Fibroblast of pulmonary artery (primary cell): ENCODE measurements at regions not wholly inside any gene's neighbourhood (a gene's known extent, or its start where the extent isn't known, plus 50 kb on each side); places are given as distances from the start of the nearest gene placed in this dataset.

Experiments
- DNase-seq: peaks from one replicate; pipeline ENCODE4 v3.0.0-alpha.2; 2010; ENCODE audit warnings: low read depth
- H3K4me3 ChIP-seq: replicated peaks from 2 replicates; pipeline ENCODE4 v1.5.1; 2011; ENCODE audit warnings: low read depth, mild to moderate bottlenecking, control low read depth, low read length, moderate library complexity
- TF ChIP-seq, protein P1 (sequence below): IDR thresholded peaks from 2 replicates; pipeline ENCODE4 v1.5.1; 2011; ENCODE audit warnings: mild to moderate bottlenecking, control low read depth, low read length, inconsistent platforms; ENCODE audit errors: missing control alignments

DNA sequence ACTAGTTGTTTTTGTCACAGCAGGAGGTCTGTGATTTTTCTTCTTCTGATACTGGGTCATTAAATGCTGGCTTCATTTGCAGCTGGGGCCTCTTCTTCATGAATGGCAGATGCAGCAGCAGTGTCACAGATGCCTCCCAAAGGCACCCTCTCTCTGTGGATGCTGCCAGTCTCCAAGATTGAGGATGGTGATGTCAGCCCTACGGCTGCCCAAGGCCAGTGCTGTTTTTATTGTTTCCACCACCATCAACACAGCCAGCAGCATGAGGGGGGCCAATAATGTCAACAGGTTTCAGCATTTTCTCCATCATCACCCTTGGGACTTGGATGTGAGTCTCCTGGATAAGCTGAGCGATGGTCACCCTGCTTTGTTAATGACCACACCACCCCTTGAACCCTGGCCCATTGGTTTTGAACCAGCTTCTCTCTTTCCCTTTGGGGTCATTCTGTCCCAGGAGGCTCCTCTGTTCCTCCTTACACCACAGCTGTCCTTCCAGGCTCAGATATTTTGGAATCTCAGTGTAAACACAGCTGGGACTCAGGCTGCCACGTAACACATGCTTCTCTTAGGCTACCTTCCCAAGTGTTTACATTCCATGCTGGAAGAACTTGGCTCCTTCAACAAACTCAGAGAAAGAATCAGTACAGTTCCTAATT lies 151.7 kb upstream of the DDHD1 start:
- TF ChIP-seq, protein P1, sequence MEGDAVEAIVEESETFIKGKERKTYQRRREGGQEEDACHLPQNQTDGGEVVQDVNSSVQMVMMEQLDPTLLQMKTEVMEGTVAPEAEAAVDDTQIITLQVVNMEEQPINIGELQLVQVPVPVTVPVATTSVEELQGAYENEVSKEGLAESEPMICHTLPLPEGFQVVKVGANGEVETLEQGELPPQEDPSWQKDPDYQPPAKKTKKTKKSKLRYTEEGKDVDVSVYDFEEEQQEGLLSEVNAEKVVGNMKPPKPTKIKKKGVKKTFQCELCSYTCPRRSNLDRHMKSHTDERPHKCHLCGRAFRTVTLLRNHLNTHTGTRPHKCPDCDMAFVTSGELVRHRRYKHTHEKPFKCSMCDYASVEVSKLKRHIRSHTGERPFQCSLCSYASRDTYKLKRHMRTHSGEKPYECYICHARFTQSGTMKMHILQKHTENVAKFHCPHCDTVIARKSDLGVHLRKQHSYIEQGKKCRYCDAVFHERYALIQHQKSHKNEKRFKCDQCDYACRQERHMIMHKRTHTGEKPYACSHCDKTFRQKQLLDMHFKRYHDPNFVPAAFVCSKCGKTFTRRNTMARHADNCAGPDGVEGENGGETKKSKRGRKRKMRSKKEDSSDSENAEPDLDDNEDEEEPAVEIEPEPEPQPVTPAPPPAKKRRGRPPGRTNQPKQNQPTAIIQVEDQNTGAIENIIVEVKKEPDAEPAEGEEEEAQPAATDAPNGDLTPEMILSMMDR = no peak
- no peak for DNase-seq
- H3K4me3 ChIP-seq = no peak overlapping the region

DNA sequence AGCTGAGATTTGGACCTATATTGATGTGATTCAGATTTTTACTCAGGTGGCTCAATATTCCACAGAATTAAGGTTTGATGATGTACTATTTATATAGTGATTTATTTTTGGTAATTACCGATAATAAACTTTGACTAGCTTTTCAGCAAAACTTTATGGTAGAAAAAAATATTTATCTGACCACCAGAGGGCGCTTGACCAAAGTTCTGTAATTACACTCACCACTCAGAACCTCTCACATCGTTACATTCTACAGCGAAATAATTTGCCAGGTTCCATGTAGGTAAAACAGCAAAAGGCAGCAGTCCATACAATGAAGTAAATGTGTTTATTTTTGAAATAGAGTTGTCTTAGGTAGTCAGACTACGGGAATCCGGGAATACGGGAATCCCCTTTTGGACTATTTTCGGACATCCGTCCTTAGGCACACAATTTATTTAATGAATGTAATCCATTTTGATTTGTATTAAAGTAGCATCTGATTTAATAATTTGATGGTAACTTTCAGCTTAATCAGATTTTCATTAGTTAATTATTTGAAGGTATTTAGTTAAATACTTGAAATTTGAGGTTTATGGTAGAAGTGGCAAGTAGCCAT lies 143.0 kb upstream of the DDHD1 start:
- TF ChIP-seq, protein P1 = peak; percentile 53
- peak; percentile 63 for DNase-seq
- no peak overlapping the region for H3K4me3 ChIP-seq

DNA sequence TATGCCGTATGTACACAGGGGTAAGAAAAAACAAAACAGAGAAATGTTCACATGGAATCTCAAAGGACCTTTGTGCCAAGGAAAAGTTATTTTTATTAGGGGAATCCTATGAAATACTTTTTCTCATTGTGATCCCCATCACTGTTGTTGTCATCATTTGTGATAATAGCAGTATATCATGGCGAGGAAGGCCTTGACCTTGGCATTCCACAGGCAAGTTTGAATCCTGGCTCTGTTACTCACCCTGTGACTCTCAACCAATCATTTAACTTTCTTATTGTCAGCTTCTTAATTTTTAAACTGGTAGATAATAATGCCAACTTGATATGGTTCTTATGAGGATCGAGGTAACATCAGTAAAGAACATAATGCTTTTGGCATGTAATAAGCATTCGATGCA lies 142.2 kb upstream of the DDHD1 start:
- no peak overlapping the region for H3K4me3 ChIP-seq
- no peak for DNase-seq
- TF ChIP-seq, protein P1 = no peak

DNA sequence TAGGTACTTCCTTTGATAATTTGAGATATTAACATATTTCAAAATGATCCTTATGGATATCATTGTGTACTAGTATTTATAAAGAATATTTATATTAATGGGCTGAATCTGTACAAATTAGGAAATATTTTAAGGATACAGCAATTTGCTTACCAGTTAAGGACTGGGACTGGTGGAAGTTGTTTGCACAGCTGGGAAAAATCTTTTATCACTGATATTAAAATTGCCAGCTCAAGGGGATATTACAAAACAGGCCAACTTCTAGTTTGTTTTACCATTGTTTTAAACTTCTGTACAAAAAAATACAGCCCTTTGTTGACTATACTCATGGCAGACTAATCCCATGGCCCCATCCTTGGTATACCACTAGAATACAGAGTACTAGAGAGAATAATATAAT lies 133.2 kb upstream of the DDHD1 start:
- TF ChIP-seq, protein P1 = no peak
- peak; percentile 39 for DNase-seq
- H3K4me3 ChIP-seq = no peak overlapping the region

DNA sequence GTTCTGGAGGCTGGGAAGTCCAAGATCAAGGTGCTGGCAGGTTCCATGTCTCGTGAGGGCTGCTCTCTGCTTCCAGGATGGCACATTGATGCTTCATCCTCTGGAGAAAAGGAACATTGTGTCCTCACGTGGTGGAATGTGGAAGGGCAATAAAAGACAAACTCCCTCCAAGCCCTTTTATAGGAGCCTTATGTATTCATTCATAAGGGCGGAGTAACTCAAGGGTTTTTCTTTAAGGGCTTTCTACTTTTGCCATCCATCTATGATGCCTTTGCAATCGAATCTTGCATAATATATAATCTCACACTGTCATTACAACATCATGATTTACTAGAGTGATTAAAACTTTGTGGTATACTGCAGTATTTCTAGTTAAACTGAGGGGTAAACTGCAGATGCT lies 132.7 kb upstream of the DDHD1 start:
- DNase-seq = peak; percentile 10
- TF ChIP-seq, protein P1 = peak; percentile 10
- no peak overlapping the region for H3K4me3 ChIP-seq

DNA sequence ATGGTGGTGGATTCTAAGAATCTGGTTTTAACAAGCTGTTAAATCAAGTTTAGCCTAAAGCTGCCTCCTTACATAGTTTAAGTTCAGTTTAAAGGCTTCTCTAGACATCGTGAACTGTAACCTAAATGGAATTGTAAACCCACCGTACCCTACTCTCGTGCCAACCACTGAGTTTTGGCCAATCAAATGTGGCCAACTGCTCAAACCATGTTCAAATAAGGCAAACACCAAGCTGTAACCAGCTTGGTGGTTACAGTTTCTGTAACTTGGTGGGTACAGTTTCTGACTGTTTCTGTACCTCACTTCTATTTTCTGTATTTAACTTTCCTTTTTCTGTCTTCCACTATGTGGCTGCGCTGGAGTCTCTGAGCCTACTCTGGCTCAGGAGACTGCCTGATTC lies 131.9 kb upstream of the DDHD1 start:
- no peak overlapping the region for H3K4me3 ChIP-seq
- TF ChIP-seq, protein P1 = no peak
- DNase-seq = no peak
